ENCODE measurements at regions not wholly inside any gene's neighbourhood (a gene's known extent, or its start where the extent isn't known, plus 50 kb on each side); places are given as distances from the start of the nearest gene placed in this dataset.

GRCh38 chr9:107638521-107639310, 149.1 kb upstream of the KLF4 start:
- TF ChIP-seq POLR2A (IDR thresholded peaks at IDR 0.05; ENCODE audit: low read length) (no peak), GATA1 (IDR thresholded peaks at IDR 0.05; ENCODE audit: low read depth, low read length) (no peak)

Data from erythroblast (primary cell).